ENCODE measurements at regions not wholly inside any gene's neighbourhood (a gene's known extent, or its start where the extent isn't known, plus 50 kb on each side); places are given as distances from the start of the nearest gene placed in this dataset.

- POLR2A ChIA-PET, result no interaction called here
- TF ChIP-seq, protein P1, sequence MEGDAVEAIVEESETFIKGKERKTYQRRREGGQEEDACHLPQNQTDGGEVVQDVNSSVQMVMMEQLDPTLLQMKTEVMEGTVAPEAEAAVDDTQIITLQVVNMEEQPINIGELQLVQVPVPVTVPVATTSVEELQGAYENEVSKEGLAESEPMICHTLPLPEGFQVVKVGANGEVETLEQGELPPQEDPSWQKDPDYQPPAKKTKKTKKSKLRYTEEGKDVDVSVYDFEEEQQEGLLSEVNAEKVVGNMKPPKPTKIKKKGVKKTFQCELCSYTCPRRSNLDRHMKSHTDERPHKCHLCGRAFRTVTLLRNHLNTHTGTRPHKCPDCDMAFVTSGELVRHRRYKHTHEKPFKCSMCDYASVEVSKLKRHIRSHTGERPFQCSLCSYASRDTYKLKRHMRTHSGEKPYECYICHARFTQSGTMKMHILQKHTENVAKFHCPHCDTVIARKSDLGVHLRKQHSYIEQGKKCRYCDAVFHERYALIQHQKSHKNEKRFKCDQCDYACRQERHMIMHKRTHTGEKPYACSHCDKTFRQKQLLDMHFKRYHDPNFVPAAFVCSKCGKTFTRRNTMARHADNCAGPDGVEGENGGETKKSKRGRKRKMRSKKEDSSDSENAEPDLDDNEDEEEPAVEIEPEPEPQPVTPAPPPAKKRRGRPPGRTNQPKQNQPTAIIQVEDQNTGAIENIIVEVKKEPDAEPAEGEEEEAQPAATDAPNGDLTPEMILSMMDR (IDR thresholded peaks at IDR 0.05; ENCODE audit: insufficient read depth, low read depth, low read length), result no peak
- Histone ChIP-seq H3K36me3 (ENCODE audit: control insufficient read depth, insufficient read depth, low read length) (no peaks in the 10 kb centered on the region), H3K4me3 (ENCODE audit: low read depth, low read length) (no peak overlapping the region), H3K27me3 (ENCODE audit: control insufficient read depth, insufficient read depth, low read length) (no peaks in the 10 kb centered on the region)
- CTCF ChIA-PET, result no interaction called here
- no peak for DNase-seq (ENCODE audit: low read depth)
Measured at GRCh38 chr12:24027352-24027751, 77.9 kb upstream of the SOX5 start.

- Histone ChIP-seq H3K27me3 (ENCODE audit: control insufficient read depth, insufficient read depth, low read length) (no peaks in the 10 kb centered on the region), H3K4me3 (ENCODE audit: low read depth, low read length) (no peak overlapping the region), H3K36me3 (ENCODE audit: control insufficient read depth, insufficient read depth, low read length) (no peaks in the 10 kb centered on the region)
- TF ChIP-seq, protein P1 (IDR thresholded peaks at IDR 0.05; ENCODE audit: insufficient read depth, low read depth, low read length), result no peak
- no peak for DNase-seq (ENCODE audit: low read depth)
- ChIA-PET POLR2A (no interaction called here), CTCF (no interaction called here)
Measured at GRCh38 chr12:24025153-24025798, 75.8 kb upstream of the SOX5 start.

DNA sequence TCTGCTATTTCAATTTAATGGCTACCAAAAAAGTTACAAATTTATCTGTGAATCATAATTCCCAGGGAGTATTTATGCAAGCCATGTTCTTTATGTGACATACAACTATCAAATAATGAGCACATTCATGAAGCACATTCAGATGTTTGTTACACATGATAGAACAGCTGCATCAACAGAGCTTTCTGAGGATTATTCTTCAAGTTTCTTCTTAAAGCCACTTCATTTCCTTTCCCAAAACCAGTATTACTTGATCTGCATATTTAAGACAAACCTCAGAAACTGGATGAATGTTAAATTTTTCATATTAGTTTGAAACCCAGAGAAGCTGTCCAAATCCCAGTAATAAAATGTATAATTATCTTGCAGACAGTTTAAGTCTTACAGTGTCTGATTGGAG lies 73.6 kb upstream of the SOX5 start:
- no peaks in the 10 kb centered on the region for H3K36me3 ChIP-seq (ENCODE audit: control insufficient read depth, insufficient read depth, low read length)
- ChIA-PET POLR2A (no interaction called here), CTCF (no interaction called here)
- H3K27me3 ChIP-seq (ENCODE audit: control insufficient read depth, insufficient read depth, low read length), result no peaks in the 10 kb centered on the region
- TF ChIP-seq, protein P1 (IDR thresholded peaks at IDR 0.05; ENCODE audit: insufficient read depth, low read depth, low read length), result no peak
- DNase-seq (ENCODE audit: low read depth), result no peak
- no peak overlapping the region for H3K4me3 ChIP-seq (ENCODE audit: low read depth, low read length)

GRCh38 chr12:24021164-24021502 lies 71.7 kb upstream of the SOX5 start:
- no peak overlapping the region for H3K4me3 ChIP-seq (ENCODE audit: low read depth, low read length)
- TF ChIP-seq, protein P1 (IDR thresholded peaks at IDR 0.05; ENCODE audit: insufficient read depth, low read depth, low read length), result no peak
- no peak for DNase-seq (ENCODE audit: low read depth)
- ChIA-PET CTCF (no interaction called here), POLR2A (no interaction called here)
- H3K36me3 ChIP-seq (ENCODE audit: control insufficient read depth, insufficient read depth, low read length), result no peaks in the 10 kb centered on the region
- H3K27me3 ChIP-seq (ENCODE audit: control insufficient read depth, insufficient read depth, low read length), result no peaks in the 10 kb centered on the region

DNA sequence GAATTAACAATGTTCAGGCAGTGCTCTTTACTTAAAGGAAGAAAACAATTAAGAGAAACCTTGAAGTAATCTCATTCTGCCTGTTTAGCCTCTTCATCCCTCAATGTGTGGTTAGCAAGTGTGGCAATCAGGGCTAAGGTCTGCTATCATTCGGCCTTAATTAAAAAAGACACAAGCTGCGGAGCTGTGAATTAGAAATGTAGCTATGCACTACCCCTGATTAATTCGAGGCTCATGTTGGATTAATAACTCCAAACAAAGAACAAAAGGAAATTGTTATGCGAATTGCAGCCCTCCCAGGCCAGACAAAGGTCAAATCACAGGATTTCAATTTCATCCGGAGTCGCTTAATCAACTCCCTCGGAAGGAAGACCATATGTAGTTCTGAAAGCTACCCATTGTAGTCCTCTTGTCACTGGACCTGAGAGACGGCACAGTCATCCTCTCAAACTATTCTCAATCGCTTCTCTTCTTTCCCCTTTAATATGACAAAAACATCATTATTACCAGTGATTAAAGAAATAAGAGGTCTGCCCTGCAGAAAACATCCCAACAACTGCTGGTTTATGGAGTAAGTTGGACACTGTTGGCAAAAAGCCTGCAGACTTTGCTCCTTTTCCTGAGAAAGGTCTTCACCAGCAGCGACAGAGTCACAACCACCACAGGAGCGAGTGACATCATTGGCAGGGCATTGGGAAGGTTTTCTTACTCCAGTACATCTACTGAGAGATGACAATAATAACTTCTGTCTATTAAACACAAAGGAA lies 71.1 kb upstream of the SOX5 start:
- ChIA-PET POLR2A (no interaction called here), CTCF (interaction anchor here (0.6 kb wide), 1 partner anchor 29 kb away, joined by 3 read pairs; no protein-coding TSS in a partner anchor)
- Histone ChIP-seq H3K36me3 (ENCODE audit: control insufficient read depth, insufficient read depth, low read length) (no peaks in the 10 kb centered on the region), H3K4me3 (ENCODE audit: low read depth, low read length) (no peak overlapping the region), H3K27me3 (ENCODE audit: control insufficient read depth, insufficient read depth, low read length) (no peaks in the 10 kb centered on the region)
- TF ChIP-seq, protein P1 (IDR thresholded peaks at IDR 0.05; ENCODE audit: insufficient read depth, low read depth, low read length), result no peak
- DNase-seq (ENCODE audit: low read depth), result no peak
